ENCODE measurements at regions not wholly inside any gene's neighbourhood (a gene's known extent, or its start where the extent isn't known, plus 50 kb on each side); places are given as distances from the start of the nearest gene placed in this dataset.

GRCh38 chr12:115233891-115234543, 550.0 kb upstream of the TBX3 start:
- TF ChIP-seq, protein P1, sequence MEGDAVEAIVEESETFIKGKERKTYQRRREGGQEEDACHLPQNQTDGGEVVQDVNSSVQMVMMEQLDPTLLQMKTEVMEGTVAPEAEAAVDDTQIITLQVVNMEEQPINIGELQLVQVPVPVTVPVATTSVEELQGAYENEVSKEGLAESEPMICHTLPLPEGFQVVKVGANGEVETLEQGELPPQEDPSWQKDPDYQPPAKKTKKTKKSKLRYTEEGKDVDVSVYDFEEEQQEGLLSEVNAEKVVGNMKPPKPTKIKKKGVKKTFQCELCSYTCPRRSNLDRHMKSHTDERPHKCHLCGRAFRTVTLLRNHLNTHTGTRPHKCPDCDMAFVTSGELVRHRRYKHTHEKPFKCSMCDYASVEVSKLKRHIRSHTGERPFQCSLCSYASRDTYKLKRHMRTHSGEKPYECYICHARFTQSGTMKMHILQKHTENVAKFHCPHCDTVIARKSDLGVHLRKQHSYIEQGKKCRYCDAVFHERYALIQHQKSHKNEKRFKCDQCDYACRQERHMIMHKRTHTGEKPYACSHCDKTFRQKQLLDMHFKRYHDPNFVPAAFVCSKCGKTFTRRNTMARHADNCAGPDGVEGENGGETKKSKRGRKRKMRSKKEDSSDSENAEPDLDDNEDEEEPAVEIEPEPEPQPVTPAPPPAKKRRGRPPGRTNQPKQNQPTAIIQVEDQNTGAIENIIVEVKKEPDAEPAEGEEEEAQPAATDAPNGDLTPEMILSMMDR (IDR thresholded peaks at IDR 0.05), result no peak
- TF ChIP-seq POLR2A (IDR thresholded peaks at IDR 0.05) (no peak), POLR2AphosphoS5 (IDR thresholded peaks at IDR 0.05) (no peak), EP300 (IDR thresholded peaks at IDR 0.05; ENCODE audit: low read depth) (no peak)
